ENCODE measurements at regions not wholly inside any gene's neighbourhood (a gene's known extent, or its start where the extent isn't known, plus 50 kb on each side); places are given as distances from the start of the nearest gene placed in this dataset.

GRCh38 chr5:155953335-155953734 lies 373.6 kb upstream of the SGCD start:
- TF ChIP-seq POLR2A (IDR thresholded peaks at IDR 0.05; ENCODE audit: low read depth, low read length) (no peak), SMC3 (IDR thresholded peaks at IDR 0.05; ENCODE audit: low read depth, low read length) (no peak), USF2 (IDR thresholded peaks at IDR 0.05; ENCODE audit: low read depth, low read length) (no peak), CTCF (conservative IDR thresholded peaks at IDR 0.05; ENCODE audit: low read depth, low read length) (no peak), RCOR1 (IDR thresholded peaks at IDR 0.05; ENCODE audit: insufficient replicate concordance, low read length) (no peak), MXI1 (IDR thresholded peaks at IDR 0.05; ENCODE audit: borderline replicate concordance, low read depth, low read length) (no peak), RAD21 (IDR thresholded peaks at IDR 0.05; ENCODE audit: low read length) (no peak), CEBPB (IDR thresholded peaks at IDR 0.05; ENCODE audit: low read depth, low read length) (no peak)
